ENCODE measurements at regions not wholly inside any gene's neighbourhood (a gene's known extent, or its start where the extent isn't known, plus 50 kb on each side); places are given as distances from the start of the nearest gene placed in this dataset.
"Not testable (repeated sequence)": the region's sequence is repeated elsewhere in the genome, so short reads cannot be mapped to it uniquely, and the experiment has no call there.

GRCh38 chr11:16536513-16536912, 180.2 kb upstream of the SOX6 start:
- DNase-seq (ENCODE audit: low read depth), result no peak

DNA sequence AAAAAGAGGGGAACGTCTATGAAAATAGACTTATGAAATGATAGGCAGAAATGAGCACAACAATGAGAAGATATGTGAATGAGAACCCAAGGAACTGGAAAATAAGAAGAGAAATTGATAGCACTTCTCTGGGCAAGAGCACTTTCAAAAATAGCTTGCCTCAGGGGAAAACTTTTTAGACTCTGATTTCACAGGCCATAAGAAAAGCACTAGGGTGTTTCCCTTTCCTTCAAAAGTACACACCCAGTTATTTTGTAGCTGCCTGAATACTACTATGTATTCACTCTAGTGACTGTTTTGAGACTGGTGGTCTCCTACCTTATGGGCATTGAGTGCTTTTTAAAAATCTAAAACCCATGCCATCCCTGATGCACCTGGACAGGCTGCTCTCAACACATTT, 172.3 kb upstream of the SOX6 start:
- DNase-seq (ENCODE audit: low read depth), result no peak

- no peak for DNase-seq (ENCODE audit: low read depth)
These were observed 171.3 kb upstream of the SOX6 start for GRCh38 chr11:16527525-16528246.

- DNase-seq (ENCODE audit: low read depth), result no peak
These were observed 170.6 kb upstream of the SOX6 start for GRCh38 chr11:16526947-16527346.

GRCh38 chr11:16520713-16521112, 164.4 kb upstream of the SOX6 start:
- not testable (repeated sequence) for DNase-seq (ENCODE audit: low read depth)

DNA sequence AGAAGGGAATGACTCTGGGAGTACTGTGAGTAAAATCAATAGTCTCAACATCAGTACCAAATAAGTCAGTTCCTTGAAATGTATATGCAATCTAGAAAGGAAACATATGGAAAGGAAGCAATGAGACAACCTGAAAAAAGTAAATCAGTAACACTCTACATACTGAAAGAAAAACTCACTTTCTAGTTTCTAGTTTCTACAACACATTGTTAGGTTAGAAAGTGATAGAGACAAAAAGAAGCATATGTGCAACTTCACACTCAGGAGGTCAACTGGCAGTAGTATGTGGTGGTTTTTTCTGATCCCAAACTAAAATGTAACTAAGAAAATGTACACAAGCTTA, 156.5 kb upstream of the SOX6 start:
- DNase-seq (ENCODE audit: low read depth), result no peak

GRCh38 chr11:16512198-16512898, 156.0 kb upstream of the SOX6 start:
- no peak for DNase-seq (ENCODE audit: low read depth)

DNA sequence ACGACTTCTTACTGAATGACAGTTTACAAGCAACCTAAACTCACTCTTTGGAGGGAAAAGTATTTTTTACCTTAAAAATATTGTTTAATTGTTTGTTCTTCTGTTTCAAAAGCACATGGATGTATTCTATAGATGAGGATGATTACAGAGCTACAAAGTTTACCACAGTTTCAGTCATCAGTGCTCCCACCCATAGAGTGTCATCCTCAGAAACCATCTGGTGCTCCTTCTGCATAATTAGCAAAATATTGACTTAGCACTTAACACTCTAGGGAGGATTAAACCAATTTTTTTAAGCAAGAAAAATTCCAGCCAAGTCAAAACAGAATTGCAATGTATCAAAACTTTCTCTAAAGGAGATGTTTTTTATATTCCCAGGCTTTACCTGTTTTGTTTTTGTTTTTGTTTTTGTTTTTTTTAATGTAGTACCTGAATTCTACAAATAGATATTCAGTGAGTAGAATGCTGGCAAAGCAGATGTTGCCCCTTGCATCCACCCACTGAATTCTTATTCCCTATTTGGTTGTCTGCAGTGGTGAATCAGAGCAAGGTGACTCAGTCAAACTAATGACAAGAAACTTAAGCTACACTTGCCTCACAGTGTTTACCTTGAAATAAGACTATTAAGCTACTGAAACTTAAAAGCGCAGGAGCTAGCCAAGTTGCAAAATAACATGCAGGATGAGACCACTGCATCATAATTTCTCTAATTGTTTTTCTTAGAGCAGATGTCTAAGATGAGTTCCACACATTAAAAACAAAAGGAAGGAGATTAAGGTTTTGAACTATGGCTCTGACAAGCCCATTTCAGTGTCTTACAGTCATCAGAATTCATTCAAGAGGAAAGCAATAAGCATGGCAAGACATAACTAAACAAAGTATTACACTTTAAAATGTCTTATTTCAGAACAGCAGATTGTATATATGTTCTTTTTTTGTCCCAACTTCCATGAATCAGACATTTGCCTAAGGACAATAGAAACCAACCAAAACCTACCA, 155.1 kb upstream of the SOX6 start:
- DNase-seq (ENCODE audit: low read depth), result peak; percentile 12

- DNase-seq (ENCODE audit: low read depth), result no peak
These were observed 149.1 kb upstream of the SOX6 start for GRCh38 chr11:16505481-16505880.

- DNase-seq (ENCODE audit: low read depth), result not testable (repeated sequence)
These were observed 147.5 kb upstream of the SOX6 start for GRCh38 chr11:16503891-16504290.

GRCh38 chr11:16494918-16495691, 138.8 kb upstream of the SOX6 start:
- no peak for DNase-seq (ENCODE audit: low read depth)

DNA sequence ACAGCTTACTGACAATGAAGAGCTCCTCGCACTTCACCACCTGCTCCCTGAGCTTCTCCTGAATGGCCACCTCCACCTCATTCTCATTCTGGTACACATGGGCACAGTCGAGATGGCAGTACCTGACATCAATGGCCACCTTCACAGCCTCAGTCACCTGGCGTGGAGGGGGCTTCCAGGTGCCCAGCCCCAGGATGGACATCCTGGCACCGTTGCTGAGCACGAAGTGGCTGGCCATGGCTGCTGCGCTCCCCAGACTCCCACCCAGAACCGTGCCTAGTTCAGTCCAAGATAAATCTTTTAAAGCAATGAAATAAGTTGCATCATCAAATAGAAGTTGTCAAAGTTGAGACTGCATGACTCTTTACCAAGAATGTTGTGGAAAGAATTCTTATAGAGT, 128.1 kb upstream of the SOX6 start:
- DNase-seq (ENCODE audit: low read depth), result no peak

DNA sequence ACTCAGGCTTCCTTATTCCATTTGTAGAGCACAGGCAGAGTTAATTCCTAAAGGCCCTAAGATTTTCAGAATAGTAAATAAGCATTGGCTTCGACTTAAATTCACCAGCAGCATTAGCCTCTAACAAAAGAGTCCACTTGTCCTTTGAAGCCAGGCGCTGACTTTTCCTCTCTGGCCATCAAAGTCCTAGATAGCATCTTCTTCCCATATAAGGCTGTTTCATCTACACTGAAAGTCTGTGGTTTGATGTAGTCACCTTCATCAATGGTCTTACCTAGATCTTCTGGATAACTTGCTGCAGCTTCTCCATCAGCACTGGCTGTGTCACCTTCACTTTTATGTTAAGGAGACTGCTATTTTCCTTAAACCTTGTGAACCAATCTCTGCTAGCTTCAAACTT, 118.3 kb upstream of the SOX6 start:
- no peak for DNase-seq (ENCODE audit: low read depth)

GRCh38 chr11:16469968-16470367, 113.6 kb upstream of the SOX6 start:
- DNase-seq (ENCODE audit: low read depth), result no peak

GRCh38 chr11:16468735-16469453, 112.5 kb upstream of the SOX6 start:
- no peak for DNase-seq (ENCODE audit: low read depth)

DNA sequence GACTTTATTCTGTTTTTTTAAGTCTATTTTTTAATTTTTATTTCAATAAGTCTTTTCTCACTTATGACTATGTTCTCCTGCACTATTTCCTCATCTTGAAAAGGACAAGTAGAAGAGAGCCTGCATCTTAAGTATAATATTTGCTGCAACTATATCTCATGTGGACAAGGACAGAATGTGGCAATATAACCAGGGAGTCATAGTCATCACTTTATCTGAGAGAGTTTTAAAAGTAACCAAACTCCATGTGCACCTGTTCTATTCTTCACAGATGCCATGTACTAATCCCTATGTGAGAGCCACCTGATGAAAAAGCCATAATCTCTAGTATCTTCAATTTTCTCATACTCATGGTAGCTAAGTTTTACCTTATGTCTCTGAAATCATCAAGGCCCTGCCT, 104.2 kb upstream of the SOX6 start:
- no peak for DNase-seq (ENCODE audit: low read depth)

DNA sequence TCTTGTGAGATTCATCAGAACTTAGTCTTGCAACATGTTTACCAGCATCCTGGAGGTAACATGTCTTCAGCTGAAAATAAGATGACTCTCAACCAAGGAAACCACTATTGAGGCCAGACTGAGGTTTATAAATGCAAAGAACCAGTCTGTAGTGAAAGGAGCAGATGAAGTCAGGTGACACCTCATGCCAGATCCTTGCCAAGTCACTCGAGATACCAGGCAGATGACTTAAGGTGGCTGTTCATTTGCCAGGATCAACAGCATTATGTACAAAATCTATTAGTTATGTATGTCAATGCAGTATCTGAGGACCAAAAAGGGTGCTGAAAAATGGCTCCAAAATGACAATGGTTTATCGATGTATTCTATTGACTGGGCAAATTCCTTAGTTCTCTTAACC, 100.0 kb upstream of the SOX6 start:
- no peak for DNase-seq (ENCODE audit: low read depth)

DNA sequence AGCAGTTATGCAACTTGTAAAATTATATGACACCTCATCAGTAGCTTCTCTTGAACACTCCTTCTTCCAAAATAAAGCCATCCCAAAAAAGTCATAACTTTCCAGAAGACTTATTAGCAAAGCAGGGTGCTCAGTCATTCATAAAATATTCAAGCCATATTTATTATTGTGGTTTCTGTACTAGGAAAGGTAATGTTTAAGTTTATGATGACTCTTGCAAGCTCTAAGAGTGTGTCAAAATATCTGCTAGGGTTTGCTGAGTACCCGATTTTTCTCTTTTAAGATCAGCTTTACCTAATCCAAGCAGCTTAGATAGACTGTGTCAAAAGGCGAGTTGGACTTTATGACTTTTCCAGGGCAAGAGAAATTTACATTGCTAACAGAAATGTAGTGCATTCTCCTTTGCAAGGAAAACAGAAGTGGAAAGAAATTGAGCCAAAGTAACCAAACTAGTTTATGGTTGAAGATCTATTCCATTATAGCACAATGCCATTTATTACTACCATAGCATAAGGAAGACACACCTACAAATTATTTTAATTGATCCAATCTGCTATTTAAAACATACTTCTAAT, 98.0 kb upstream of the SOX6 start:
- no peak for DNase-seq (ENCODE audit: low read depth)

DNA sequence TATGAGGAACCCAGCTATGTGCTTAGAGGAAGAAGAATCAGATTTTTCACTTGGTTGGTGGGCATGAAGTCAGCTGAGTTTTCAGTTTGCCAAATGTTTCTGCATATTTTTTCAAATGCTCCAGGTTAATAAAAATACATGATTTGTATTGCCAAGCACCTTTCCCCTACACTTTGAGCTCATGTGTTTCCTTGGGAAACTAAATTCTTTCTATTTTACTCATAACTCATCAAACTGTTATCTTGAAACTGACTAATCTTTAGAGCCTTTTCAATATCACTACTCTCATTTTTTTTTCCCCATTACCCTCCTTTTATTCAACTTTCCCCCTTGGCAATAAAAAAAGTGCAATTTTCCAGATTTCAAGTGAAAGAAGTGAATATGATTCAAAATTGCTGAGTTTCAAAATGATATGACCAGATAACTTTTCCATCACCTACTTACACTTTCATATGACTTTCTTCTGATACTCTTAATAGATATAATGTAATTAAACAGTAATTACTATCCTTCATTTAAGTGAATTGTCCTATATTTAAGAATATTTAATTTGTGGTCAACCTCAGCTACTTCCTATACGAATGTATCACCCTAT, 91.9 kb upstream of the SOX6 start:
- DNase-seq (ENCODE audit: low read depth), result no peak

DNA sequence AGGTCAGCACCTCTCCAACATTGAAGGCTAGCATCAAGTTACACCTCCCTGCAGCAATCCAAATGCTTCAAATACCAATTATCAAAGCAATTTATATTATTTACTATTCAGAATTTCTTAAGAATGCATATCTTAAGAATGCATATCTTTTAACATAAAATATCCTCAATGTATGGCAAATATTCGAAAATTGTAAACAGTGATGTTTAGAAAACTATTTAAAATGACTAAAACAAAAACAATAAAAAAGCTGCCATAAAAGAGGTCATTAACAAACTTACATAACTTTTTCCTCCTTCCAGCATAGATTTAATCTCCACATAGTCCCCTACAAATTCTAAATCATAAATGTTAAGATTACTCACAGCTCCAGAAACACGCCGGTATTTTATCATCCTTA, 85.1 kb upstream of the SOX6 start:
- no peak for DNase-seq (ENCODE audit: low read depth)

DNA sequence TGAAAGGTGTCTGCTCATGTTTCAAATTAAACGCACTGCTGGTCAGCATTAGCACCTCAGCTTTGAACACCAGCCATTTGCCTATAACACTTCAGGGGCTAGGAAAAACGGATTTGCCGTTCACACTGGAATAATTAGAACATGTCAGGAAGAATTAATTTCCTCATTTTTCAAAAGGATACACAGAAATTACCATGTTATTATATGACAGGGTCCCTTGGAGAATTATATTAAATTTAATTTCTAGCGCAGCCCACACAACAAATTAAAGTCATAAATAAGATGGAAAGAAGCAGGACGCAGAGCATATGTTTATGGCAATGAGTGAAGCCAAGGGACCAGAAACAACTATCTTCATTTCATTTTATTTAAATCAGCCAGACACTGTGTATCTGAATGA, 83.8 kb upstream of the SOX6 start:
- DNase-seq (ENCODE audit: low read depth), result no peak
